ENCODE measurements at regions not wholly inside any gene's neighbourhood (a gene's known extent, or its start where the extent isn't known, plus 50 kb on each side); places are given as distances from the start of the nearest gene placed in this dataset.
"Not testable (repeated sequence)": the region's sequence is repeated elsewhere in the genome, so short reads cannot be mapped to it uniquely, and the experiment has no call there.

GRCh38 chr5:163747586-163747985 lies 242.2 kb downstream of the MAT2B start:
- no peak for ATAC-seq (ENCODE audit: low read depth)
- intact Hi-C loops (cut with micrococcal nuclease), result no loop called here
- Histone ChIP-seq H3K27me3 (replicated peaks in 1 of 4; ENCODE audit: control extremely low read depth in 1 of 4, control insufficient read depth in 3 of 4, insufficient read depth in 4 of 4, low read length in 3 of 4) (no peaks in the 10 kb centered on the region), H3K9me3 (ENCODE audit: control extremely low read depth in 1 of 3, control insufficient read depth in 2 of 3, insufficient read depth in 1 of 3, low read length in 2 of 3) (peaks cover 0 to 6% (median 3%) of the 10 kb centered on the region in 3 donors), H4K20me1 (ENCODE audit: control insufficient read depth, insufficient read depth, low read length, poor library complexity, severe bottlenecking) (no peaks in the 10 kb centered on the region), H3K4me2 (replicated peaks; ENCODE audit: low read depth, low read length, poor library complexity, severe bottlenecking) (no peak overlapping the region), H3K4me1 (ENCODE audit: control insufficient read depth in 2 of 2, insufficient read depth in 2 of 2, low read length in 2 of 2) (no peaks in the 10 kb centered on the region), H3K27ac (ENCODE audit: low read length in 2 of 2) (no peak overlapping the region), H3K36me3 (replicated peaks in 1 of 2; ENCODE audit: control extremely low read depth in 1 of 2, control insufficient read depth in 1 of 2, extremely low read depth in 1 of 2, insufficient read depth in 2 of 2, low read length in 1 of 2) (no peaks in the 10 kb centered on the region), H3K79me2 (ENCODE audit: control insufficient read depth, insufficient read depth, low read length) (no peaks in the 10 kb centered on the region), H3K4me3 (ENCODE audit: control extremely low read depth in 1 of 5, extremely low read depth in 1 of 5, insufficient read depth in 1 of 5, low read depth in 2 of 5, low read length in 4 of 5) (no peak overlapping the region), H3K9ac (ENCODE audit: low read length) (no peak overlapping the region), H2AFZ (ENCODE audit: insufficient read depth, low read depth, low read length, poor library complexity, severe bottlenecking) (no peak overlapping the region)
- WGBS (ENCODE audit: insufficient coverage), result no CpG with 5 or more reads among the region's 2 CpGs
- Mint-ChIP-seq H3K27ac (no peak overlapping the region), H3K27me3 (no peaks in the 10 kb centered on the region), H3K4me1 (no peaks in the 10 kb centered on the region), H3K9me3 (ENCODE audit: insufficient read depth) (peaks cover 3% of the 10 kb centered on the region), H3K4me3 (no peak overlapping the region)
- TF ChIP-seq EZH2 (IDR thresholded peaks at IDR 0.05; ENCODE audit: borderline replicate concordance, insufficient read depth, low read depth, low read length, poor library complexity, severe bottlenecking) (no peak), CTCF (IDR thresholded peaks at IDR 0.05) (no peak)
- DNase-seq, result no peak
- ChIA-PET CTCF (interaction anchor here (1.4 kb wide), 1 partner anchor 8 kb away, joined by 4 read pairs; no protein-coding TSS in a partner anchor), POLR2A (no interaction called here)

- Histone ChIP-seq H3K27ac (ENCODE audit: low read length in 2 of 2) (no peak overlapping the region), H3K36me3 (replicated peaks in 1 of 2; ENCODE audit: control extremely low read depth in 1 of 2, control insufficient read depth in 1 of 2, extremely low read depth in 1 of 2, insufficient read depth in 2 of 2, low read length in 1 of 2) (no peaks in the 10 kb centered on the region), H3K4me3 (ENCODE audit: control extremely low read depth in 1 of 5, extremely low read depth in 1 of 5, insufficient read depth in 1 of 5, low read depth in 2 of 5, low read length in 4 of 5) (no peak overlapping the region), H4K20me1 (ENCODE audit: control insufficient read depth, insufficient read depth, low read length, poor library complexity, severe bottlenecking) (no peaks in the 10 kb centered on the region), H2AFZ (ENCODE audit: insufficient read depth, low read depth, low read length, poor library complexity, severe bottlenecking) (no peak overlapping the region), H3K79me2 (ENCODE audit: control insufficient read depth, insufficient read depth, low read length) (no peaks in the 10 kb centered on the region), H3K9ac (ENCODE audit: low read length) (no peak overlapping the region), H3K4me1 (ENCODE audit: control insufficient read depth in 2 of 2, insufficient read depth in 2 of 2, low read length in 2 of 2) (no peaks in the 10 kb centered on the region), H3K9me3 (ENCODE audit: control extremely low read depth in 1 of 3, control insufficient read depth in 2 of 3, insufficient read depth in 1 of 3, low read length in 2 of 3) (peaks cover 0 to 6% (median 3%) of the 10 kb centered on the region in 3 donors), H3K27me3 (replicated peaks in 1 of 4; ENCODE audit: control extremely low read depth in 1 of 4, control insufficient read depth in 3 of 4, insufficient read depth in 4 of 4, low read length in 3 of 4) (no peaks in the 10 kb centered on the region), H3K4me2 (replicated peaks; ENCODE audit: low read depth, low read length, poor library complexity, severe bottlenecking) (no peak overlapping the region)
- intact Hi-C loops (cut with micrococcal nuclease), result no loop called here
- Mint-ChIP-seq H3K9me3 (ENCODE audit: insufficient read depth) (peaks cover 3% of the 10 kb centered on the region), H3K27me3 (no peaks in the 10 kb centered on the region), H3K27ac (no peak overlapping the region), H3K4me3 (no peak overlapping the region), H3K4me1 (no peaks in the 10 kb centered on the region)
- TF ChIP-seq CTCF (IDR thresholded peaks at IDR 0.05) (no peak), EZH2 (IDR thresholded peaks at IDR 0.05; ENCODE audit: borderline replicate concordance, insufficient read depth, low read depth, low read length, poor library complexity, severe bottlenecking) (no peak)
- POLR2A ChIA-PET, result no interaction called here
- DNase-seq (no peak), ATAC-seq (ENCODE audit: low read depth) (no peak)
- no CpG with 5 or more reads among the region's 3 CpGs for WGBS (ENCODE audit: insufficient coverage)
- CTCF ChIA-PET, result interaction anchor here (1.4 kb wide), 1 partner anchor 9 kb away, joined by 4 read pairs; no protein-coding TSS in a partner anchor
These were observed 243.5 kb downstream of the MAT2B start for GRCh38 chr5:163748934-163749333.

GRCh38 chr5:163750415-163750814 lies 245.0 kb downstream of the MAT2B start:
- intact Hi-C loops (cut with micrococcal nuclease); H3K27ac ChIP-seq (ENCODE audit: low read length in 2 of 2); POLR2A ChIA-PET; H3K4me2 ChIP-seq (replicated peaks; ENCODE audit: low read depth, low read length, poor library complexity, severe bottlenecking); H3K36me3 ChIP-seq (replicated peaks in 1 of 2; ENCODE audit: control extremely low read depth in 1 of 2, control insufficient read depth in 1 of 2, extremely low read depth in 1 of 2, insufficient read depth in 2 of 2, low read length in 1 of 2); H3K4me3 Mint-ChIP-seq; H3K9ac ChIP-seq (ENCODE audit: low read length); H3K4me3 ChIP-seq (ENCODE audit: control extremely low read depth in 1 of 5, extremely low read depth in 1 of 5, insufficient read depth in 1 of 5, low read depth in 2 of 5, low read length in 4 of 5); H3K27me3 ChIP-seq (replicated peaks in 1 of 4; ENCODE audit: control extremely low read depth in 1 of 4, control insufficient read depth in 3 of 4, insufficient read depth in 4 of 4, low read length in 3 of 4); H3K4me1 Mint-ChIP-seq; H3K27ac Mint-ChIP-seq; H3K9me3 Mint-ChIP-seq (ENCODE audit: insufficient read depth); CTCF ChIA-PET; H2AFZ ChIP-seq (ENCODE audit: insufficient read depth, low read depth, low read length, poor library complexity, severe bottlenecking); DNase-seq; ATAC-seq (ENCODE audit: low read depth); H3K27me3 Mint-ChIP-seq; H3K79me2 ChIP-seq (ENCODE audit: control insufficient read depth, insufficient read depth, low read length); H4K20me1 ChIP-seq (ENCODE audit: control insufficient read depth, insufficient read depth, low read length, poor library complexity, severe bottlenecking); H3K4me1 ChIP-seq (ENCODE audit: control insufficient read depth in 2 of 2, insufficient read depth in 2 of 2, low read length in 2 of 2); H3K9me3 ChIP-seq (ENCODE audit: control extremely low read depth in 1 of 3, control insufficient read depth in 2 of 3, insufficient read depth in 1 of 3, low read length in 2 of 3): not testable (repeated sequence)
- 87% methylated on average over 7 of the region's 10 CpGs for WGBS (ENCODE audit: insufficient coverage)
